Vagina (tissue), 2 donors: ENCODE measurements at regions not wholly inside any gene's neighbourhood (a gene's known extent, or its start where the extent isn't known, plus 50 kb on each side); places are given as distances from the start of the nearest gene placed in this dataset.

Source experiments
- DNase-seq, 2 donors: peaks; one replicate each; pipeline ENCODE4 v3.0.0-alpha.2; 2017; ENCODE audit errors: extremely low spot score in 2 of 2
- H3K27ac ChIP-seq: fragments of 200-600 bp; sonication (generic); one replicate; pipeline ENCODE4 v1.5.1; 2019
- H3K27me3 ChIP-seq: fragments of 200-600 bp; sonication (generic); one replicate; pipeline ENCODE4 v1.5.1; 2019
- H3K36me3 ChIP-seq, 2 donors: fragments of 200-600 bp; sonication (generic); one replicate each; pipeline ENCODE4 v1.5.1; 2017 to 2019
- H3K4me1 ChIP-seq: fragments of 200-600 bp; sonication (generic); one replicate; pipeline ENCODE4 v1.5.1; 2019
- H3K4me3 ChIP-seq, 2 donors: fragments of 200-600 bp; sonication (generic); 1 replicate in 1 of 2; 2 replicates in 1 of 2; pipeline ENCODE4 v1.5.1; 2016 to 2019
- H3K9me3 ChIP-seq: fragments of 200-600 bp; sonication (generic); one replicate; pipeline ENCODE4 v1.5.1; 2019
- POLR2A ChIP-seq, 2 donors: fragments of 450-650 bp; IDR thresholded peaks; one replicate each; pipeline ENCODE4 v1.6.1; 2017; ENCODE audit warnings: antibody characterized with exemption in 2 of 2, mild to moderate bottlenecking in 2 of 2, moderate library complexity in 2 of 2
- POLR2AphosphoS5 ChIP-seq, 2 donors: sonication (generic); formaldehyde crosslinking; IDR thresholded peaks; one replicate each; pipeline ENCODE4 v1.9.0; 2017; ENCODE audit warnings: antibody characterized with exemption in 2 of 2, mild to moderate bottlenecking in 2 of 2, low read depth in 1 of 2; ENCODE audit not compliant: insufficient read depth in 1 of 2
- intact Hi-C: fragments of 100-400 bp; cut with DNase I; formaldehyde crosslinking; loops from one replicate; pipeline ENCODE4 v1.15.1; 2023
- TF ChIP-seq, protein P1 (sequence below), 3 experiments: fragments of 450-650 bp in 2 of 3; fragments of 200-600 bp in 1 of 3; sonication (generic) in 1 of 3; IDR thresholded peaks; one replicate each; pipeline ENCODE4 v1.5.1; 2017 to 2019; ENCODE audit warnings: antibody characterized with exemption in 3 of 3, mild to moderate bottlenecking in 2 of 3, moderate library complexity in 2 of 3

DNA sequence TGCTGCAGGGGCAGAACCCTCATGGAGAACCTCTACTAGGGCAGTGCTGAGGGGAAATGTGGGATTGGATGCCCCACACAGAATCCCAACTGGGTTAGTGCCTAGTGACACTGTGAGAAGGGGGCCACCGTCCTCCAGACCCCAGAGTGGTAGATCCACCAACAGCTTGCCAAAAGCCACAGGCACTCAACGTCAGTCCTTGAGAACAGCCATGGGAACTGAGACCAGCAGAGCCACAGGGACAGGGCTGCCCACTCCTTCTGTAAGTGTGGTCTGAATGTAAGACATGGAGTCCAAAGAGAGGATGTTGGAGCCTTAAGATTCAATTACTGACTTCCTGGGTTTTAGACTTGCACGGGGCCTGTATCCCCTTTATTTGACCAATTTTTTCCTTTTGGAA is 1451.5 kb downstream of the SI start:
- H3K9me3 ChIP-seq, result no peaks in the 10 kb centered on the region
- intact Hi-C loops, result no loop called here
- no peaks in the 10 kb centered on the region for H3K27me3 ChIP-seq
- DNase-seq, result no peak
- H3K4me3 ChIP-seq, result no peak overlapping the region
- no peaks in the 10 kb centered on the region for H3K4me1 ChIP-seq
- TF ChIP-seq POLR2A (IDR thresholded peaks at IDR 0.05) (no peak), POLR2AphosphoS5 (IDR thresholded peaks at IDR 0.05; ENCODE audit: insufficient read depth in 1 of 2, low read depth in 1 of 2) (no peak)
- TF ChIP-seq, protein P1, sequence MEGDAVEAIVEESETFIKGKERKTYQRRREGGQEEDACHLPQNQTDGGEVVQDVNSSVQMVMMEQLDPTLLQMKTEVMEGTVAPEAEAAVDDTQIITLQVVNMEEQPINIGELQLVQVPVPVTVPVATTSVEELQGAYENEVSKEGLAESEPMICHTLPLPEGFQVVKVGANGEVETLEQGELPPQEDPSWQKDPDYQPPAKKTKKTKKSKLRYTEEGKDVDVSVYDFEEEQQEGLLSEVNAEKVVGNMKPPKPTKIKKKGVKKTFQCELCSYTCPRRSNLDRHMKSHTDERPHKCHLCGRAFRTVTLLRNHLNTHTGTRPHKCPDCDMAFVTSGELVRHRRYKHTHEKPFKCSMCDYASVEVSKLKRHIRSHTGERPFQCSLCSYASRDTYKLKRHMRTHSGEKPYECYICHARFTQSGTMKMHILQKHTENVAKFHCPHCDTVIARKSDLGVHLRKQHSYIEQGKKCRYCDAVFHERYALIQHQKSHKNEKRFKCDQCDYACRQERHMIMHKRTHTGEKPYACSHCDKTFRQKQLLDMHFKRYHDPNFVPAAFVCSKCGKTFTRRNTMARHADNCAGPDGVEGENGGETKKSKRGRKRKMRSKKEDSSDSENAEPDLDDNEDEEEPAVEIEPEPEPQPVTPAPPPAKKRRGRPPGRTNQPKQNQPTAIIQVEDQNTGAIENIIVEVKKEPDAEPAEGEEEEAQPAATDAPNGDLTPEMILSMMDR (IDR thresholded peaks at IDR 0.05), result no peak
- no peak overlapping the region for H3K27ac ChIP-seq
- H3K36me3 ChIP-seq, result no peaks in the 10 kb centered on the region

DNA sequence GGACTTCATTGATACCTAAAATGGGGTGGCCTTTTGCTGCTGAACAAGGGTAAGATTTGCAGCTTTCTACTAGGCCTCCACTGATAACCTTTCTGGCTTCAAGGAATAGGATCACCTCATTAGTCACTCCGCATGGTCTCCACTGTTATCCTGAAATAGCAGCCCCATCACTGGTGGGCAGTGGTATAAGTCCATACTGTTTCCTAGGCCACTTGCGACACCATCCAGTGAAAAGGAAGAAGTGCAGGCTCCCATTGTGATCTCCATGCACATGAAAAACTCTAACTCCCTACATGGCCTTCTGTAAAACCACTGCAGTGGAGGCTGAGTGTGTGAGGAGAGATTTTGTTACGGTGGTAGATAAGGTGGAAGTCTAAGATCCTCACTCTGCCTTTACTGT is 1455.9 kb downstream of the SI start:
- no peaks in the 10 kb centered on the region for H3K27me3 ChIP-seq
- H3K27ac ChIP-seq, result no peak overlapping the region
- no peaks in the 10 kb centered on the region for H3K9me3 ChIP-seq
- no peaks in the 10 kb centered on the region for H3K36me3 ChIP-seq
- no peak for DNase-seq
- intact Hi-C loops, result no loop called here
- no peak for TF ChIP-seq POLR2AphosphoS5 (IDR thresholded peaks at IDR 0.05; ENCODE audit: insufficient read depth in 1 of 2, low read depth in 1 of 2)
- TF ChIP-seq POLR2A (IDR thresholded peaks at IDR 0.05), result no peak
- TF ChIP-seq, protein P1 (IDR thresholded peaks at IDR 0.05), result no peak
- no peaks in the 10 kb centered on the region for H3K4me1 ChIP-seq
- H3K4me3 ChIP-seq, result no peak overlapping the region

DNA sequence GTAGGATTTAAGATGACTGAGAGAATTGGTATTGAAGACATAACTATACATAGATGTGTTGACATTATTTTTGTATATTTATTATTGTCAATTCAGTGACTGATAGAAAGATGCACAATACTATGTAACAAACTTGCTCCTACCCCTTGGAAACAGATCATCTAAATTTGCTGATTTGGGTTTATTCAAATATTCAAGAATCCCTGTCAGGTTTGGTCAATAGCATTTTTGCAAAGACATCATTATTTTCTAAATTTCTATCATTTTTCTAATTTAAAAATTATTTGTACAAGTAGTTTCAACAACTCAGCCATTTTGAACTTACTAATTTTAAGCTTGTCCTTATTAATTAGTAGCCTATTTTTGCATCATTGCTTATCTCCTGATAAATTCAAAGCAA is 1463.4 kb downstream of the SI start:
- Histone ChIP-seq H3K4me1 (no peaks in the 10 kb centered on the region), H3K27me3 (no peaks in the 10 kb centered on the region), H3K36me3 (no peaks in the 10 kb centered on the region), H3K27ac (no peak overlapping the region), H3K9me3 (no peaks in the 10 kb centered on the region), H3K4me3 (no peak overlapping the region)
- no peak for DNase-seq
- intact Hi-C loops, result no loop called here
- TF ChIP-seq, protein P1 (IDR thresholded peaks at IDR 0.05), result no peak
- TF ChIP-seq POLR2AphosphoS5 (IDR thresholded peaks at IDR 0.05; ENCODE audit: insufficient read depth in 1 of 2, low read depth in 1 of 2) (no peak), POLR2A (IDR thresholded peaks at IDR 0.05) (no peak)

- Histone ChIP-seq H3K27me3 (no peaks in the 10 kb centered on the region), H3K36me3 (no peaks in the 10 kb centered on the region), H3K27ac (no peak overlapping the region), H3K9me3 (no peaks in the 10 kb centered on the region), H3K4me3 (no peak overlapping the region), H3K4me1 (no peaks in the 10 kb centered on the region)
- no peak for TF ChIP-seq POLR2A (IDR thresholded peaks at IDR 0.05)
- no peak for TF ChIP-seq POLR2AphosphoS5 (IDR thresholded peaks at IDR 0.05; ENCODE audit: insufficient read depth in 1 of 2, low read depth in 1 of 2)
- TF ChIP-seq, protein P1 (IDR thresholded peaks at IDR 0.05), result no peak
- no peak for DNase-seq
- intact Hi-C loops, result no loop called here
These were observed 1472.4 kb downstream of the SI start for GRCh38 chr3:163605915-163606314.

GRCh38 chr3:163601426-163601825 is 1476.9 kb downstream of the SI start:
- no peaks in the 10 kb centered on the region for H3K9me3 ChIP-seq
- no peak overlapping the region for H3K27ac ChIP-seq
- no peak overlapping the region for H3K4me3 ChIP-seq
- TF ChIP-seq, protein P1 (IDR thresholded peaks at IDR 0.05), result no peak
- TF ChIP-seq POLR2A (IDR thresholded peaks at IDR 0.05), result no peak
- H3K36me3 ChIP-seq, result no peaks in the 10 kb centered on the region
- intact Hi-C loops, result no loop called here
- H3K27me3 ChIP-seq, result no peaks in the 10 kb centered on the region
- H3K4me1 ChIP-seq, result no peaks in the 10 kb centered on the region
- DNase-seq, result no peak
